K562 (cell line): ENCODE measurements at regions not wholly inside any gene's neighbourhood (a gene's known extent, or its start where the extent isn't known, plus 50 kb on each side); places are given as distances from the start of the nearest gene placed in this dataset.

ENCODE experiments used
- ATAC-seq: fragments of 200-7000 bp; cut with Tn5 transposase; 3 replicates; pipeline ENCODE4 v1.9.1; 2020; ENCODE audit warnings: moderate library complexity
- BruUV-seq: library from RNA; stranded (reverse); fragments of 400-500 nt; replicated peaks from 2 replicates; lab custom pipeline; 2021; lab: Mats Ljungman, UMichigan
- CTCF ChIA-PET: fragments of 300-600 bp; formaldehyde crosslinking; extraction: SDS; loops from one replicate; lab custom pipeline; 2021; ENCODE audit warnings: low intra/inter-chr PET ratio; lab: Yijun Ruan, JAX
- POLR2A ChIA-PET: fragments of 300-600, 350-650 bp; sonication (Branson Sonifier 250); formaldehyde crosslinking; extraction: SDS; loops from one replicate; lab custom pipeline; 2021; ENCODE audit warnings: antibody characterized with exemption, inconsistent platforms; lab: Yijun Ruan, JAX
- DNase-seq, 4 experiments: peaks; one replicate each; pipeline versions ENCODE4 v3.0.0 to v3.0.0-alpha.2; 2011 to 2018; ENCODE audit warnings: low spot score in 3 of 4, mixed read lengths in 3 of 4; ENCODE audit errors: extremely low read depth in 1 of 4
- FAIRE-seq: peaks from 2 replicates; lab custom pipeline; 2011; peaks lifted over from hg19 to GRCh38; lab: Jason Lieb, UNC
- H2AFZ ChIP-seq: 2 replicates; pipeline ENCODE4 v1.6.0; 2011; ENCODE audit warnings: low read depth, low read length, control low read depth, inconsistent platforms
- H3K27ac ChIP-seq: fragments of 200-600 bp; 3 replicates; pipeline ENCODE4 v1.8.0; 2011; ENCODE audit warnings: low read depth, mild to moderate bottlenecking, control low read depth, inconsistent platforms, low read length, moderate library complexity, mixed read lengths; ENCODE audit errors: extremely low read depth
- H3K27me3 ChIP-seq, 2 experiments: fragments of 300-600 bp in 1 of 2; 2 replicates in 1 of 2; 3 replicates in 1 of 2; pipeline versions ENCODE4 v1.6.0 to v1.8.0; 2011; ENCODE audit warnings: inconsistent platforms in 2 of 2, low read length in 2 of 2, mild to moderate bottlenecking in 1 of 2, mixed read lengths in 1 of 2, moderate library complexity in 1 of 2; ENCODE audit not compliant: control insufficient read depth in 2 of 2, insufficient read depth in 2 of 2
- H3K36me3 ChIP-seq: fragments of 300-600 bp; 3 replicates; pipeline ENCODE4 v1.8.0; 2011; ENCODE audit warnings: mild to moderate bottlenecking, low read length, inconsistent platforms; ENCODE audit not compliant: control insufficient read depth, insufficient read depth
- H3K4me1 ChIP-seq, 2 experiments: fragments of 200-600 bp in 1 of 2; replicated peaks in 1 of 2; 2 replicates in 1 of 2; 3 replicates in 1 of 2; pipeline versions ENCODE4 v1.5.1 to v1.8.0; 2011; ENCODE audit warnings: inconsistent platforms in 2 of 2, low read length in 2 of 2, mild to moderate bottlenecking in 1 of 2, mixed read lengths in 1 of 2, moderate library complexity in 1 of 2; ENCODE audit not compliant: control insufficient read depth in 2 of 2, insufficient read depth in 2 of 2
- H3K4me2 ChIP-seq: 2 replicates; pipeline ENCODE4 v1.6.1; 2011; ENCODE audit warnings: low read length, control low read depth, inconsistent platforms, mixed read lengths; ENCODE audit not compliant: insufficient read depth
- H3K4me3 ChIP-seq: fragments of 200-600 bp; sonication (generic), shearing (Covaris generic); 2 replicates; pipeline ENCODE4 v1.5.1; 2016; ENCODE audit warnings: control low read depth, inconsistent platforms
- H3K79me2 ChIP-seq: fragments of 200-600 bp; 3 replicates; pipeline ENCODE4 v1.8.0; 2011; ENCODE audit warnings: low read length, inconsistent platforms; ENCODE audit not compliant: control insufficient read depth, insufficient read depth
- H3K9ac ChIP-seq, 2 experiments: 2 replicates each; pipeline versions ENCODE4 v1.6.0 to v1.6.1; 2011; ENCODE audit warnings: low read depth in 2 of 2, low read length in 2 of 2, control low read depth in 1 of 2, inconsistent platforms in 1 of 2, mild to moderate bottlenecking in 1 of 2, mixed read lengths in 1 of 2; ENCODE audit not compliant: insufficient read depth in 1 of 2
- H3K9me1 ChIP-seq: one replicate; pipeline ENCODE4 v1.6.0; 2011; ENCODE audit warnings: inconsistent platforms, mild to moderate bottlenecking, low read length, moderate library complexity; ENCODE audit not compliant: control insufficient read depth, insufficient read depth
- H3K9me3 ChIP-seq: replicated peaks from 2 replicates; pipeline ENCODE4 v1.5.1; 2011; ENCODE audit warnings: low read depth, low read length, inconsistent platforms; ENCODE audit not compliant: control insufficient read depth, insufficient read depth
- H4K20me1 ChIP-seq: replicated peaks from 2 replicates; pipeline ENCODE4 v1.6.1; 2011; ENCODE audit warnings: low read length, inconsistent platforms, mixed read lengths; ENCODE audit not compliant: control insufficient read depth, insufficient read depth
- CCAR2 ChIP-seq: fragments of 200-400 bp; formaldehyde crosslinking; IDR thresholded peaks from 2 replicates; pipeline ENCODE4 v1.6.1; 2017; ENCODE audit warnings: mild to moderate bottlenecking, low read depth, low read length
- DPF2 ChIP-seq: fragments of 450-650 bp; IDR thresholded peaks from 2 replicates; pipeline ENCODE4 v1.6.1; 2016
- EP400 ChIP-seq: fragments of 450-650 bp; IDR thresholded peaks from 2 replicates; pipeline ENCODE4 v1.6.1; 2017; ENCODE audit warnings: antibody characterized with exemption, mild to moderate bottlenecking, moderate library complexity
- MTA3 ChIP-seq: fragments of 450-650 bp; formaldehyde crosslinking; IDR thresholded peaks from 2 replicates; pipeline ENCODE4 v1.6.1; 2017; ENCODE audit warnings: mild to moderate bottlenecking, borderline replicate concordance
- PTBP1 ChIP-seq: fragments of 200-400 bp; formaldehyde crosslinking; IDR thresholded peaks from 2 replicates; pipeline ENCODE4 v1.6.1; 2017; ENCODE audit warnings: low read depth, low read length
- STAG1 ChIP-seq: sonication (generic); formaldehyde crosslinking; IDR thresholded peaks from 2 replicates; pipeline ENCODE4 v1.5.0; 2020; ENCODE audit warnings: missing genetic modification reagents, borderline replicate concordance
- ZFP36 ChIP-seq: fragments of 150-350 bp; IDR thresholded peaks from 2 replicates; pipeline ENCODE4 v1.6.1; 2018; ENCODE audit warnings: low read length, low read depth; ENCODE audit not compliant: partially characterized antibody
- WGBS: fragments of 100-300 bp; shearing (Covaris generic); methylation state at CpG from one replicate; pipeline ENCODE4 v1.1.6; 2016; ENCODE audit warnings: low coverage, mixed read lengths; ENCODE audit not compliant: insufficient coverage; ENCODE audit errors: missing lambda C conversion rate; 5-methylcytosine and 5-hydroxymethylcytosine counted together
- in situ Hi-C: fragments of 300-500 bp; cut with MboI; formaldehyde crosslinking; loops from 4 replicates; pipeline ENCODE4 v1.15.0; 2018; ENCODE audit warnings: inconsistent platforms, mixed read lengths
- intact Hi-C: fragments of 100-400 bp; cut with micrococcal nuclease; formaldehyde crosslinking; loops from 2 replicates; pipeline ENCODE4 v1.14.2; 2022
- TF ChIP-seq, protein P1 (sequence below): fragments of 450-650 bp; IDR thresholded peaks from 2 replicates; pipeline ENCODE4 v1.6.1; 2018; ENCODE audit not compliant: partially characterized antibody
- TF ChIP-seq, protein P2 (sequence below): fragments of 150-350 bp; IDR thresholded peaks from 2 replicates; pipeline ENCODE4 v1.6.1; 2014; ENCODE audit warnings: low read depth, mild to moderate bottlenecking, low read length, borderline replicate concordance

DNA sequence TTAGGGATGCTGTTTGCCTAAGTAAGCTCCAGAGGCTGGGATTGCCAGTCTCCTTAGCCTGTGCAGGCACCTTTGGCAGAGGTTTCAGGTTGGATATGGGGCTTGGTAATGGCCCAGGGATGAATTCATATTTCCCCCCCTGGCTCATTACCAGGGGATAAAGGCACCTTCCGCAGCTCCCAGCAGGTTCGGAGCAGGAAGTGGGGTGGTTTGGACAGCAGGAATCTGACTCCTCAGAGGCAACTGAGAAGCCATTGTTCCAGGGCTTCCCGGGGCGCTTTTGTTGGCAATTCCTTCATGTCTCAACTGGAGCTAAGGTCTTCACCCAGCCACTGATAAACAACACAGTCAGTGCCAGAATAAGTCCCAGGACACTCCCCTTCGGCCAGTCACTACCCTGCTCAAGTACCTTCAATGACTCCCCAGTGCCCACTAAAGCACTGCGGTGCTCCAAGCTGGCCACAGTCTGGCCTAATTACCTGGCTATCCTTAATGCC lies 85.3 kb upstream of the SLC6A6 start:
- H3K4me3 ChIP-seq, result no peak overlapping the region
- intact Hi-C loops (no loop called here), in situ Hi-C loops (no loop called here)
- no TSS peak for BruUV-seq
- no peak for TF ChIP-seq PTBP1
- peak; percentile 40 for TF ChIP-seq ZFP36
- no peak overlapping the region for H3K4me2 ChIP-seq
- POLR2A ChIA-PET, result interaction anchor here (0.6 to 0.7 kb wide), 2 partner anchors 8 to 71 kb away, joined by 3 read pairs; no protein-coding TSS in a partner anchor
- no peak overlapping the region for H2AFZ ChIP-seq
- no peaks in the 10 kb centered on the region for H3K9me1 ChIP-seq
- no peaks in the 10 kb centered on the region for H4K20me1 ChIP-seq
- no peaks in the 10 kb centered on the region for H3K79me2 ChIP-seq
- H3K9me3 ChIP-seq, result no peaks in the 10 kb centered on the region
- H3K27me3 ChIP-seq, result peaks cover 4 to 8% of the 10 kb centered on the region in 2 experiments; a peak in 2 of 5 replicates
- ATAC-seq (no peak), DNase-seq (no peak), FAIRE-seq (no peak)
- no peak overlapping the region for H3K27ac ChIP-seq
- WGBS, result 57% methylated on average over 6 of the region's 6 CpGs
- CTCF ChIA-PET, result no interaction called here
- peaks cover 4 to 7% of the 10 kb centered on the region in 2 experiments; a peak in 3 of 5 replicates for H3K4me1 ChIP-seq
- no peaks in the 10 kb centered on the region for H3K36me3 ChIP-seq
- no peak overlapping the region for H3K9ac ChIP-seq

DNA sequence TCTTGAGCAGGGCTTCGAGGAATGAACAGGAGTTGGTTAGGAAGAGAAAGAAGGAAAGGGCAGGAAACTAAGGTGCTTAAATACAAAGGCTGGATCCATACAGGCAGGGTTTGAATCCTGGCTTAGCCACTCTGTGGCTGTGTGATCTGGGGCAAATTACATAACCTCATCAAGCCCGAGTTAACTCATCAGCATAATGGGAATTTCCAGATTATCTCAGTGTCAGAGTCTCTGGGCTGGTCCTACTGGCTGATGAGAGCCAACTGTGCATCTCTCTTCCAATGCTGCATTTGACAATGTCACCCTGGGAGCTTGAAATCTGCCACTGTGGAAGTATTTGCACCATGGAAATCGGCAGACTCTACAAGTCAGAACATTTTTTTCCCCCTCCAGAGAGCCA lies 83.8 kb upstream of the SLC6A6 start:
- H3K4me3 ChIP-seq, result no peak overlapping the region
- in situ Hi-C loops, result no loop called here
- intact Hi-C loops, result no loop called here
- no peaks in the 10 kb centered on the region for H3K79me2 ChIP-seq
- no peaks in the 10 kb centered on the region for H4K20me1 ChIP-seq
- H3K9me1 ChIP-seq, result no peaks in the 10 kb centered on the region
- no peaks in the 10 kb centered on the region for H3K36me3 ChIP-seq
- 62% methylated on average over 3 of the region's 3 CpGs for WGBS
- ATAC-seq (no peak), FAIRE-seq (no peak), DNase-seq (no peak)
- no TSS peak for BruUV-seq
- H2AFZ ChIP-seq, result peak overlapping the region; percentile 23
- H3K4me1 ChIP-seq, result peaks cover 0 to 7% of the 10 kb centered on the region in 2 experiments; a peak in 3 of 5 replicates
- no peak overlapping the region for H3K27ac ChIP-seq
- CTCF ChIA-PET, result no interaction called here
- no peak overlapping the region for H3K4me2 ChIP-seq
- H3K9ac ChIP-seq, result no peak overlapping the region
- no peaks in the 10 kb centered on the region for H3K9me3 ChIP-seq
- peaks cover 0 to 4% of the 10 kb centered on the region in 2 experiments; a peak in 1 of 5 replicates for H3K27me3 ChIP-seq
- POLR2A ChIA-PET, result interaction anchor here (0.6 to 1.7 kb wide), 4 partner anchors 10 to 1639 kb away, joined by 3 to 6 read pairs (median 4); no protein-coding TSS in a partner anchor
- TF ChIP-seq MTA3, result no peak
- TF ChIP-seq, protein P1, sequence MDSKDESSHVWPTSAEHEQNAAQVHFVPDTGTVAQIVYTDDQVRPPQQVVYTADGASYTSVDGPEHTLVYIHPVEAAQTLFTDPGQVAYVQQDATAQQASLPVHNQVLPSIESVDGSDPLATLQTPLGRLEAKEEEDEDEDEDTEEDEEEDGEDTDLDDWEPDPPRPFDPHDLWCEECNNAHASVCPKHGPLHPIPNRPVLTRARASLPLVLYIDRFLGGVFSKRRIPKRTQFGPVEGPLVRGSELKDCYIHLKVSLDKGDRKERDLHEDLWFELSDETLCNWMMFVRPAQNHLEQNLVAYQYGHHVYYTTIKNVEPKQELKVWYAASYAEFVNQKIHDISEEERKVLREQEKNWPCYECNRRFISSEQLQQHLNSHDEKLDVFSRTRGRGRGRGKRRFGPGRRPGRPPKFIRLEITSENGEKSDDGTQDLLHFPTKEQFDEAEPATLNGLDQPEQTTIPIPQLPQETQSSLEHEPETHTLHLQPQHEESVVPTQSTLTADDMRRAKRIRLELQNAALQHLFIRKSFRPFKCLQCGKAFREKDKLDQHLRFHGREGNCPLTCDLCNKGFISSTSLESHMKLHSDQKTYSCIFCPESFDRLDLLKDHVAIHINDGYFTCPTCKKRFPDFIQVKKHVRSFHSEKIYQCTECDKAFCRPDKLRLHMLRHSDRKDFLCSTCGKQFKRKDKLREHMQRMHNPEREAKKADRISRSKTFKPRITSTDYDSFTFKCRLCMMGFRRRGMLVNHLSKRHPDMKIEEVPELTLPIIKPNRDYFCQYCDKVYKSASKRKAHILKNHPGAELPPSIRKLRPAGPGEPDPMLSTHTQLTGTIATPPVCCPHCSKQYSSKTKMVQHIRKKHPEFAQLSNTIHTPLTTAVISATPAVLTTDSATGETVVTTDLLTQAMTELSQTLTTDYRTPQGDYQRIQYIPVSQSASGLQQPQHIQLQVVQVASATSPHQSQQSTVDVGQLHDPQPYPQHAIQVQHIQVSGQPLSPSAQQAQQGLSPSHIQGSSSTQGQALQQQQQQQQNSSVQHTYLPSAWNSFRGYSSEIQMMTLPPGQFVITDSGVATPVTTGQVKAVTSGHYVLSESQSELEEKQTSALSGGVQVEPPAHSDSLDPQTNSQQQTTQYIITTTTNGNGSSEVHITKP, result no peak
- no peak for TF ChIP-seq EP400
- TF ChIP-seq CCAR2, result no peak
- TF ChIP-seq, protein P2, sequence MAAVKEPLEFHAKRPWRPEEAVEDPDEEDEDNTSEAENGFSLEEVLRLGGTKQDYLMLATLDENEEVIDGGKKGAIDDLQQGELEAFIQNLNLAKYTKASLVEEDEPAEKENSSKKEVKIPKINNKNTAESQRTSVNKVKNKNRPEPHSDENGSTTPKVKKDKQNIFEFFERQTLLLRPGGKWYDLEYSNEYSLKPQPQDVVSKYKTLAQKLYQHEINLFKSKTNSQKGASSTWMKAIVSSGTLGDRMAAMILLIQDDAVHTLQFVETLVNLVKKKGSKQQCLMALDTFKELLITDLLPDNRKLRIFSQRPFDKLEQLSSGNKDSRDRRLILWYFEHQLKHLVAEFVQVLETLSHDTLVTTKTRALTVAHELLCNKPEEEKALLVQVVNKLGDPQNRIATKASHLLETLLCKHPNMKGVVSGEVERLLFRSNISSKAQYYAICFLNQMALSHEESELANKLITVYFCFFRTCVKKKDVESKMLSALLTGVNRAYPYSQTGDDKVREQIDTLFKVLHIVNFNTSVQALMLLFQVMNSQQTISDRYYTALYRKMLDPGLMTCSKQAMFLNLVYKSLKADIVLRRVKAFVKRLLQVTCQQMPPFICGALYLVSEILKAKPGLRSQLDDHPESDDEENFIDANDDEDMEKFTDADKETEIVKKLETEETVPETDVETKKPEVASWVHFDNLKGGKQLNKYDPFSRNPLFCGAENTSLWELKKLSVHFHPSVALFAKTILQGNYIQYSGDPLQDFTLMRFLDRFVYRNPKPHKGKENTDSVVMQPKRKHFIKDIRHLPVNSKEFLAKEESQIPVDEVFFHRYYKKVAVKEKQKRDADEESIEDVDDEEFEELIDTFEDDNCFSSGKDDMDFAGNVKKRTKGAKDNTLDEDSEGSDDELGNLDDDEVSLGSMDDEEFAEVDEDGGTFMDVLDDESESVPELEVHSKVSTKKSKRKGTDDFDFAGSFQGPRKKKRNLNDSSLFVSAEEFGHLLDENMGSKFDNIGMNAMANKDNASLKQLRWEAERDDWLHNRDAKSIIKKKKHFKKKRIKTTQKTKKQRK, result no peak
- TF ChIP-seq STAG1 (CRISPR knock-in tag), result no peak
- no peak for TF ChIP-seq DPF2
